ENCODE measurements at regions not wholly inside any gene's neighbourhood (a gene's known extent, or its start where the extent isn't known, plus 50 kb on each side); places are given as distances from the start of the nearest gene placed in this dataset.

- TF ChIP-seq CTCF (IDR thresholded peaks at IDR 0.05; ENCODE audit: low read depth, low read length) (no peak), EZH2phosphoT487 (IDR thresholded peaks at IDR 0.05; ENCODE audit: low read depth) (no peak)
These were observed 410.4 kb downstream of the INHBA start for GRCh38 chr7:41292487-41292886.

All from OCI-LY3 (cell line).